ENCODE measurements at regions not wholly inside any gene's neighbourhood (a gene's known extent, or its start where the extent isn't known, plus 50 kb on each side); places are given as distances from the start of the nearest gene placed in this dataset.
"Not testable (repeated sequence)": the region's sequence is repeated elsewhere in the genome, so short reads cannot be mapped to it uniquely, and the experiment has no call there.

GRCh38 chr21:24514081-24514733, 1093.1 kb downstream of the MRPL39 start:
- Histone ChIP-seq H3K4me3 (no peak overlapping the region), H3K27ac (no peak overlapping the region), H3K36me3 (no peaks in the 10 kb centered on the region), H3K9me3 (replicated peaks) (no peaks in the 10 kb centered on the region), H3K4me1 (replicated peaks) (no peaks in the 10 kb centered on the region), H3K27me3 (replicated peaks) (no peaks in the 10 kb centered on the region)
- no peak for DNase-seq (ENCODE audit: low read depth in 1 of 2, low spot score in 2 of 2)

- H3K36me3 ChIP-seq = no peaks in the 10 kb centered on the region
- H3K4me3 ChIP-seq = no peak overlapping the region
- no peaks in the 10 kb centered on the region for H3K9me3 ChIP-seq (replicated peaks)
- no peak for DNase-seq (ENCODE audit: low read depth in 1 of 2, low spot score in 2 of 2)
- H3K27ac ChIP-seq = no peak overlapping the region
- no peaks in the 10 kb centered on the region for H3K4me1 ChIP-seq (replicated peaks)
- no peaks in the 10 kb centered on the region for H3K27me3 ChIP-seq (replicated peaks)
Observed at GRCh38 chr21:24509131-24509530, 1098.2 kb downstream of the MRPL39 start.

GRCh38 chr21:24486973-24487372, 1120.3 kb downstream of the MRPL39 start:
- H3K4me3 ChIP-seq = no peak overlapping the region
- no peaks in the 10 kb centered on the region for H3K4me1 ChIP-seq (replicated peaks)
- DNase-seq (ENCODE audit: low read depth in 1 of 2, low spot score in 2 of 2) = no peak
- no peaks in the 10 kb centered on the region for H3K36me3 ChIP-seq
- no peaks in the 10 kb centered on the region for H3K9me3 ChIP-seq (replicated peaks)
- H3K27ac ChIP-seq = no peak overlapping the region
- no peaks in the 10 kb centered on the region for H3K27me3 ChIP-seq (replicated peaks)

DNA sequence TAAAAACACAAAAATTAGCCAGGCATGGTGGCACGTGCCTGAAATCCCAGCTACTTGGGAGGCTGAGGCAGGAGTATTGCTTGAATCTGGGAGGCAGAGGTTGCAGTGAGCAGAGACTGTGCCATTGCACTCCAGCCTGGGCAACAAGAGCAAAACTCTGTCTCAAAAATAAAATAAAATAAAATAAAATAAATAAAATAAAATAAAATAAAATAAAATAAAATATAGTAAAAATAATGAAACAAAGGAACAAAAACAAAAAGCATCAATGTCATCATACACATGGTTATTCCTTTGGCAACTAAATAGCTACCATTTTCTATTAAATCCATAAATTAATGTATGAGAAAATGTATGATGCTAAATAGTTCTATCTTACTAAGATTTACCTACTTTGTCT, 1123.9 kb downstream of the MRPL39 start:
- H3K9me3 ChIP-seq (replicated peaks); H3K27me3 ChIP-seq (replicated peaks); H3K27ac ChIP-seq; H3K36me3 ChIP-seq; H3K4me1 ChIP-seq (replicated peaks); DNase-seq (ENCODE audit: low read depth in 1 of 2, low spot score in 2 of 2); H3K4me3 ChIP-seq: not testable (repeated sequence)

DNA sequence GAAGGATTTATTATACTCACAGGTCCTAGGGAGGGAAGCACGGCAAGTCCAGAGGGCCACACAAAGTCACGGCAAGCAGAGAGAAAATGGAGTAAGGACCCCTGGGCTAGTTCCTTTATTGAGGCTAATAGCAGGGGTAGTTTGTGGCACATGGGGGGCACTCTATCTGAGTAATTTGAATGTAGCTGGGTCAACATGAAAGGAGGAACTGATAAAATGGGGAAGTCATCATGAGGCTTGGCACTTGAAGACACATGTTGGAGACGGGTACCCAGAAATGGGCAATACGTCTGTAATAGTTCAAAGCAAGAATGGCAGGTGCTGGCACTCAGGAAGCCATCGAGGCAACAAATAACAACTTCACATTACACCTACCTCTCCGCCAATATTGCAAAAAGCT, 1136.4 kb downstream of the MRPL39 start:
- H3K27me3 ChIP-seq (replicated peaks) = no peaks in the 10 kb centered on the region
- H3K4me3 ChIP-seq = no peak overlapping the region
- no peak for DNase-seq (ENCODE audit: low read depth in 1 of 2, low spot score in 2 of 2)
- H3K27ac ChIP-seq = no peak overlapping the region
- no peaks in the 10 kb centered on the region for H3K36me3 ChIP-seq
- H3K4me1 ChIP-seq (replicated peaks) = no peaks in the 10 kb centered on the region
- H3K9me3 ChIP-seq (replicated peaks) = no peaks in the 10 kb centered on the region

DNA sequence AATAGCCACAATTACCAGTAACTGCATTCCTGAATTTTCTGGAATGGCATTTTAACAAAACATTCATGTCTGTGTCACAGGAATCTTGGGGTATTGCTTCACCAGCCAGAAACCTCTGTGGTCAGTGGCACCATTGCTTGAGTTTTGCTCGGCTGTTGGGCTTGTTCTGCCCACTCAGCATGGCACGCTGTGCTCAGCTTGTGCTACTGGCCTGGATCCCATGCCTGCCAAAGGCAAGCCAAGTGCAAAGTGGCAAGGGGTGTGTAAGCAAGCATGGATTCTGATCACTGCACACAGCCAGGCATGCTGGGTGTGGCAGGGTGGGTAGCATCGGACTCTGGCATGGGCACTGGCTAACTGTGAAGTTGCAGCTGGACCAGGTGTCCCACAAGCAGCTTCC, 1150.9 kb downstream of the MRPL39 start:
- Histone ChIP-seq H3K27ac (no peak overlapping the region), H3K4me3 (no peak overlapping the region), H3K4me1 (replicated peaks) (no peaks in the 10 kb centered on the region), H3K9me3 (replicated peaks) (no peaks in the 10 kb centered on the region), H3K27me3 (replicated peaks) (no peaks in the 10 kb centered on the region), H3K36me3 (no peaks in the 10 kb centered on the region)
- DNase-seq (ENCODE audit: low read depth in 1 of 2, low spot score in 2 of 2) = no peak

- DNase-seq (ENCODE audit: low read depth in 1 of 2, low spot score in 2 of 2) = no peak
- Histone ChIP-seq H3K4me1 (replicated peaks) (no peaks in the 10 kb centered on the region), H3K27ac (no peak overlapping the region), H3K36me3 (no peaks in the 10 kb centered on the region), H3K4me3 (no peak overlapping the region), H3K27me3 (replicated peaks) (no peaks in the 10 kb centered on the region), H3K9me3 (replicated peaks) (peaks cover 5% of the 10 kb centered on the region; the same call in 1 of the 2 replicates)
Observed at GRCh38 chr21:24450119-24450518, 1157.2 kb downstream of the MRPL39 start.

- Histone ChIP-seq H3K27me3 (replicated peaks) (no peaks in the 10 kb centered on the region), H3K36me3 (no peaks in the 10 kb centered on the region), H3K4me1 (replicated peaks) (no peaks in the 10 kb centered on the region), H3K27ac (no peak overlapping the region), H3K9me3 (replicated peaks) (peaks cover 5% of the 10 kb centered on the region; the same call in 1 of the 2 replicates), H3K4me3 (no peak overlapping the region)
- DNase-seq (ENCODE audit: low read depth in 1 of 2, low spot score in 2 of 2) = no peak
Observed at GRCh38 chr21:24445517-24445916, 1161.8 kb downstream of the MRPL39 start.

DNA sequence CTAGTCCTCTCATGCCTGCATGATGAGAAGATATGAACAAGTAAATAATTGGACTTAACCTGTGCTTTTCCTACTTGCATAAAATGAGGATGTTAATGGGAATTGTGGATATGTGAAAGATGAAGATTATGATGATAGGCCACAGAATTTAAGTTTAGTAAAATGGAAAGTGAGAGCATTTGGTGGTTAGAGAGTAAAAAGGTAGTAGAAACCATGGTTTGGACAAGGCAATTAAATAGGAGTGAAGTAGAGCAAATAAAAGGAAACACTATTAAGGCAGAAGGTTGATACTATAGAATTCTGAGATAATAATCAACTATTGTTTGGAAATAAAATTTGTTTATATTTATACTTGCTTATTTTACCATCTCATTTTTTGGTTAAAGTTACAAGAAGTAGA, 1162.5 kb downstream of the MRPL39 start:
- Histone ChIP-seq H3K36me3 (no peaks in the 10 kb centered on the region), H3K4me3 (no peak overlapping the region), H3K4me1 (replicated peaks) (no peaks in the 10 kb centered on the region), H3K9me3 (replicated peaks) (peaks cover 5% of the 10 kb centered on the region; the same call in 1 of the 2 replicates), H3K27me3 (replicated peaks) (no peaks in the 10 kb centered on the region), H3K27ac (no peak overlapping the region)
- no peak for DNase-seq (ENCODE audit: low read depth in 1 of 2, low spot score in 2 of 2)

DNA sequence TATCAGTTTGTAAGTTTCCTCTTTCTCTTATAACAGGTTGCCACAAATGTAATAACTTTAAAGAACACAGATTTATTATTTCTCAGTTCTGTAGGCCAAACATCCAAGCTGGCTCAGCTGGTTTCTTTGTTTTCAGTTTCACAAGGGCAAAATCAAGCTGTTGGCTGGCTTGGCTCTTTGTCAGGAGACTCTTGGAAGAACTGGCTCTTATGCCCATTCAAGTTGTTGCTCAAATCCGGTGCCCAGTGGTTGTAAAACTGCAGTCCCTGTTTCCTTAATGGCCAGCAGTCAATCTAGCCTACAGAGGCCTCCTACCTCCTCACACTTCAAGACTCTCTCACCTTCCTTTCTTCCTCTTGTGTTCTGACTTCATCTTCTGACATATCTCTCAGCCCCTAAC, 1171.0 kb downstream of the MRPL39 start:
- Histone ChIP-seq H3K36me3 (no peaks in the 10 kb centered on the region), H3K27me3 (replicated peaks) (no peaks in the 10 kb centered on the region), H3K4me3 (no peak overlapping the region), H3K9me3 (replicated peaks) (no peaks in the 10 kb centered on the region), H3K27ac (no peak overlapping the region), H3K4me1 (replicated peaks) (no peaks in the 10 kb centered on the region)
- no peak for DNase-seq (ENCODE audit: low read depth in 1 of 2, low spot score in 2 of 2)

DNA sequence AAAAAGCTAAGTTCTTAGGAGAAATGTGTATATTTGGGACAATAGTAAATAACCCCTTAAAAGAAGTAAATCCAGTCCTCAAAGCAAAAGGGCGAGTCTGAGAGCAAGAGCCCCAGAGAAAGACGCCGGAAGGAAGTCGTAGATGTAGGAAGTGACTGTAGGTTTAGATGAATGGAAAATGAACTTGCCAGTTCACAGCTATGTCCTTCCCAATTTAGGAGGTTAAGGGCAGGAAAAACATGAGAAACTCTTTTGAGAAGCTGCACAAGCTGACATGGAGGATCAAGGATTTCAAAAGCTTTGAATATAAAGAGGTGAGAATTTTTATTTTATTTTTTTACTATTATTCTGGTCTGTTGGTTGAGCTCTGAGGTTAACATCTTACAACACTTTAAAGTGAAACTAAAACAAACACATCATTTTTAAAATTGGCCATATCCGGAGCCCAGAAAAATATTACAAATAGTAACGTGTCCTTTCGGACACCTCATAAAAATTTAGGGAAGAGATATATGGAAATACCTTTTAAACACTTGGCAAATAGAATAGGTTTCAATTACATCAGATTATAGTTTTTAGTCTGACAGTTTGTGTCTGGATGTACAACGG, 1178.6 kb downstream of the MRPL39 start:
- no peak overlapping the region for H3K4me3 ChIP-seq
- no peak for DNase-seq (ENCODE audit: low read depth in 1 of 2, low spot score in 2 of 2)
- no peak overlapping the region for H3K27ac ChIP-seq

GRCh38 chr21:24424776-24425175, 1182.5 kb downstream of the MRPL39 start:
- Histone ChIP-seq H3K4me3 (no peak overlapping the region), H3K27me3 (replicated peaks) (no peaks in the 10 kb centered on the region; the same call in 1 of the 2 replicates), H3K4me1 (replicated peaks) (no peaks in the 10 kb centered on the region), H3K36me3 (no peaks in the 10 kb centered on the region), H3K9me3 (replicated peaks) (peaks cover 7% of the 10 kb centered on the region), H3K27ac (no peak overlapping the region)
- no peak for DNase-seq (ENCODE audit: low read depth in 1 of 2, low spot score in 2 of 2)

More for the DNA sequence above, 1178.6 kb downstream of the MRPL39 start:
- Histone ChIP-seq H3K9me3 (replicated peaks) (no peaks in the 10 kb centered on the region), H3K27me3 (replicated peaks) (no peaks in the 10 kb centered on the region; the same call in 1 of the 2 replicates), H3K36me3 (no peaks in the 10 kb centered on the region), H3K4me1 (replicated peaks) (no peaks in the 10 kb centered on the region)

DNA sequence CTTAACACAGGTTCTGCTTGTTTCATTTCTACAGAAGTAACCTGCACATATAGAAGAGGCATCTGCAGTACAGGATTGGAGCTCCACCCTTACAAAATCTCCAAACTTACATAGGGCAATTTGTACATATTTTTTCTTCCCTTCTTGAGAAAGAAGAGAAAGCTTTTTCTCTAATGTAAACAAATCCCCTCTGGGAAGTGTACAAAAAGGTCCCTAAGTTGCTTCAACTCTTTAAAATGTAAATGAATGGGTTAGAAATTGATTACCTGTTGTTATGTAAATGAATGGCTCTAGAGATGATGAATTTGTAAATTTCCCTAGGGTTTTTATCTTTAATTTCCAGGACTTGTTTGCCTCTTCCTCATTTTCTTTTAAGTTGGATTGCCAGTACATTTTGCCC, 1183.7 kb downstream of the MRPL39 start:
- no peak for DNase-seq (ENCODE audit: low read depth in 1 of 2, low spot score in 2 of 2)
- no peak overlapping the region for H3K4me3 ChIP-seq
- H3K36me3 ChIP-seq = no peaks in the 10 kb centered on the region
- H3K27me3 ChIP-seq (replicated peaks) = no peaks in the 10 kb centered on the region; the same call in 1 of the 2 replicates
- H3K27ac ChIP-seq = no peak overlapping the region
- H3K4me1 ChIP-seq (replicated peaks) = no peaks in the 10 kb centered on the region
- H3K9me3 ChIP-seq (replicated peaks) = peaks cover 12% of the 10 kb centered on the region

DNA sequence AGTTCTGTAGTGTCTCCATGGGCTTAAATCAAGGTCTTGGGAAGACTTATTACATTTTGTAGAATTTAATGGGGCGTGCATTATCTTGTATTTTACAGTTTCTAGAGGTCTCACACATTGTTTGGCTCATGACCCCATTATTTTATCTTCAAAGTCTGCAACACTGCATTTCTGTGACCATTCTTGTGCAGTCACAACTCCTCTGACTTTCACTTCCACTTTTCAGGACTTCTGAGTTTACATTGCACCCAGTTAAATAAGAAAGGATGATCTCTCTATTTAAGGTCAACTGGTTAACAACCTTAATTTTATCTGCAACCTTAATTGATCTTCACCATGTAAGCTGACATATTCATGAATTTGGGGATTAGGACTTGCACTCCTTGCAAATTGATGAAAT, 1186.6 kb downstream of the MRPL39 start:
- DNase-seq (ENCODE audit: low read depth in 1 of 2, low spot score in 2 of 2) = no peak
- H3K4me1 ChIP-seq (replicated peaks) = no peaks in the 10 kb centered on the region
- no peaks in the 10 kb centered on the region for H3K36me3 ChIP-seq
- no peak overlapping the region for H3K4me3 ChIP-seq
- H3K27ac ChIP-seq = no peak overlapping the region
- no peaks in the 10 kb centered on the region; the same call in 1 of the 2 replicates for H3K27me3 ChIP-seq (replicated peaks)
- peaks cover 18% of the 10 kb centered on the region for H3K9me3 ChIP-seq (replicated peaks)

DNA sequence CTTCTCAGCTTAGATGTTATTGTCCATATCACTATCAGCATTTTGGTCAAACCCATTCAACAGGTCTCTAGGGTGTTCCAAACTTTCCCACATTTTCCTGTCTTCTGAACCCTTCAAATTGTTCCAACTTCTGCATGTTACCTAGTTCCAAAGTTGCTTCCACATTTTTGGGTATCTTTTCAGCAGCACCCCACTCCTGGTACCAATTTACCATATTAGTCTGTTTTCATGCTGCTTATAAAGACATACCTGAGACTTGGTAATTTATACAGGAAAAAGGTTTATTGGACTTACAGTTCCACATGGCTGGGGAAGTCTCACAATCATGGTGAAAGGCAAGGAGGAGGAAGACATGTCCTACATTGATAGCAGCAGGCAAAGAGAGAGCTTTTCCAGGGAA, 1187.6 kb downstream of the MRPL39 start:
- H3K9me3 ChIP-seq (replicated peaks) = peaks cover 18% of the 10 kb centered on the region
- not testable (repeated sequence) for H3K27me3 ChIP-seq (replicated peaks); H3K36me3 ChIP-seq

More for the DNA sequence above, 1187.6 kb downstream of the MRPL39 start:
- not testable (repeated sequence) for H3K4me3 ChIP-seq; H3K27ac ChIP-seq; DNase-seq (ENCODE audit: low read depth in 1 of 2, low spot score in 2 of 2); H3K4me1 ChIP-seq (replicated peaks)

Data from SJSA1 (cell line).